ENCODE measurements at regions not wholly inside any gene's neighbourhood (a gene's known extent, or its start where the extent isn't known, plus 50 kb on each side); places are given as distances from the start of the nearest gene placed in this dataset.
"Not testable (repeated sequence)": the region's sequence is repeated elsewhere in the genome, so short reads cannot be mapped to it uniquely, and the experiment has no call there.

- no peak for DNase-seq
Measured at GRCh38 chr4:138890891-138891570, 124.5 kb upstream of the NOCT start.

GRCh38 chr4:138889216-138889615 lies 126.4 kb upstream of the NOCT start:
- no peak for DNase-seq

- no peak for DNase-seq
Measured at GRCh38 chr4:138887741-138888140, 127.8 kb upstream of the NOCT start.

- no peak for DNase-seq
Measured at GRCh38 chr4:138887341-138887740, 128.2 kb upstream of the NOCT start.

GRCh38 chr4:138879757-138880156 lies 135.8 kb upstream of the NOCT start:
- DNase-seq = no peak

GRCh38 chr4:138875891-138876608 lies 139.5 kb upstream of the NOCT start:
- no peak for DNase-seq

- no peak for DNase-seq
Measured at GRCh38 chr4:138871555-138871875, 144.1 kb upstream of the NOCT start.

- DNase-seq = peak; percentile 52
Measured at GRCh38 chr4:138870737-138871554, 144.6 kb upstream of the NOCT start.

GRCh38 chr4:138869631-138870030 lies 145.9 kb upstream of the NOCT start:
- DNase-seq = no peak

- DNase-seq = no peak
Measured at GRCh38 chr4:138869165-138869564, 146.4 kb upstream of the NOCT start.

GRCh38 chr4:138868562-138868961 lies 147.0 kb upstream of the NOCT start:
- no peak for DNase-seq

- DNase-seq = no peak
Measured at GRCh38 chr4:138867404-138867803, 148.2 kb upstream of the NOCT start.

- DNase-seq = no peak
Measured at GRCh38 chr4:138866314-138866713, 149.3 kb upstream of the NOCT start.

GRCh38 chr4:138865765-138866164 lies 149.8 kb upstream of the NOCT start:
- DNase-seq = no peak

GRCh38 chr4:138864961-138865720 lies 150.4 kb upstream of the NOCT start:
- DNase-seq = no peak

GRCh38 chr4:138863160-138863559 lies 152.4 kb upstream of the NOCT start:
- no peak for DNase-seq

- no peak for DNase-seq
Measured at GRCh38 chr4:138861135-138861534, 154.4 kb upstream of the NOCT start.

GRCh38 chr4:138860357-138860756 lies 155.2 kb upstream of the NOCT start:
- DNase-seq = not testable (repeated sequence)

- DNase-seq = no peak
Measured at GRCh38 chr4:138859254-138859653, 156.3 kb upstream of the NOCT start.

- no peak for DNase-seq
Measured at GRCh38 chr4:138858419-138858818, 157.2 kb upstream of the NOCT start.

- no peak for DNase-seq
Measured at GRCh38 chr4:138857416-138857815, 158.2 kb upstream of the NOCT start.

GRCh38 chr4:138852681-138853080 lies 162.9 kb upstream of the NOCT start:
- DNase-seq = no peak

Measured in CD4-positive, alpha-beta T cell treated with Interleukin-17A for 4 hours (primary cell).